Natural killer cell (primary cell): ENCODE measurements at regions not wholly inside any gene's neighbourhood (a gene's known extent, or its start where the extent isn't known, plus 50 kb on each side); places are given as distances from the start of the nearest gene placed in this dataset.

Source experiments
- ATAC-seq, 3 donors: fragments of 150-1000 bp in 2 of 3; fragments of 200-7000 bp in 1 of 3; cut with Tn5 transposase; 1 replicate in 1 of 3; 2 replicates in 2 of 3; pipeline ENCODE4 v1.10.0; 2021; ENCODE audit warnings: mild to moderate bottlenecking in 2 of 3, moderate library complexity in 2 of 3
- DNase-seq, 2 donors: peaks; one replicate each; pipeline versions ENCODE4 v3.0.0 to v3.0.0-alpha.2; 2013 to 2021; ENCODE audit warnings: mixed read lengths in 1 of 2
- H3K27ac ChIP-seq: one replicate; pipeline ENCODE4 v1.5.1; 2013; ENCODE audit warnings: mild to moderate bottlenecking, low read length
- H3K27me3 ChIP-seq: one replicate; pipeline ENCODE4 v1.6.1; 2013; ENCODE audit warnings: low read length; ENCODE audit not compliant: control insufficient read depth, insufficient read depth
- H3K36me3 ChIP-seq: one replicate; pipeline ENCODE4 v1.6.1; 2013; ENCODE audit warnings: low read length; ENCODE audit not compliant: control insufficient read depth, insufficient read depth
- H3K4me1 ChIP-seq: one replicate; pipeline ENCODE4 v1.6.1; 2013; ENCODE audit warnings: low read length; ENCODE audit not compliant: control insufficient read depth, insufficient read depth
- H3K4me3 ChIP-seq: one replicate; pipeline ENCODE4 v1.5.1; 2013; ENCODE audit warnings: low read length
- H3K9me3 ChIP-seq: one replicate; pipeline ENCODE4 v1.6.1; 2013; ENCODE audit warnings: low read length; ENCODE audit not compliant: control insufficient read depth, insufficient read depth
- H3K27ac Mint-ChIP-seq, 2 donors: one replicate each; pipeline ENCODE4 v1.8.0; 2022; ENCODE audit warnings: mild to moderate bottlenecking in 2 of 2, mixed read lengths in 2 of 2, moderate library complexity in 1 of 2
- H3K27me3 Mint-ChIP-seq, 2 donors: one replicate each; pipeline ENCODE4 v1.8.0; 2022; ENCODE audit warnings: low read depth in 2 of 2, mixed read lengths in 2 of 2
- H3K36me3 Mint-ChIP-seq: one replicate; pipeline ENCODE4 v1.8.0; 2022; ENCODE audit warnings: mixed read lengths
- H3K4me1 Mint-ChIP-seq, 2 donors: one replicate each; pipeline ENCODE4 v1.8.0; 2022; ENCODE audit warnings: mixed read lengths in 2 of 2
- H3K4me3 Mint-ChIP-seq: one replicate; pipeline ENCODE4 v1.8.0; 2022; ENCODE audit warnings: mild to moderate bottlenecking, moderate library complexity, mixed read lengths
- H3K9me3 Mint-ChIP-seq, 2 donors: one replicate each; pipeline ENCODE4 v1.8.0; 2022; ENCODE audit warnings: mixed read lengths in 2 of 2
- CTCF ChIP-seq: fragments of 200-600 bp; IDR thresholded peaks from one replicate; pipeline ENCODE4 v1.8.0; 2022; ENCODE audit warnings: antibody characterized with exemption
- WGBS: methylation state at CpG from one replicate; pipeline ENCODE4 v1.1.7; 2013; ENCODE audit warnings: missing lambda C conversion rate; ENCODE audit not compliant: insufficient coverage; 5-methylcytosine and 5-hydroxymethylcytosine counted together
- intact Hi-C: fragments of 100-400 bp; cut with micrococcal nuclease; formaldehyde crosslinking; loops from one replicate; pipeline ENCODE4 v1.14.2; 2022

GRCh38 chr17:37801171-37801570 is 56.3 kb upstream of the HNF1B start:
- Histone ChIP-seq H3K36me3 (no peaks in the 10 kb centered on the region), H3K27ac (no peak overlapping the region), H3K4me3 (no peak overlapping the region), H3K4me1 (no peaks in the 10 kb centered on the region), H3K9me3 (no peaks in the 10 kb centered on the region), H3K27me3 (no peaks in the 10 kb centered on the region)
- no peak for TF ChIP-seq CTCF
- 56% methylated on average over 3 of the region's 5 CpGs for WGBS
- Mint-ChIP-seq H3K4me3 (no peak overlapping the region), H3K36me3 (no peaks in the 10 kb centered on the region), H3K27me3 (peaks cover 2 to 14% of the 10 kb centered on the region in 2 donors), H3K27ac (no peak overlapping the region), H3K9me3 (no peaks in the 10 kb centered on the region), H3K4me1 (no peaks in the 10 kb centered on the region)
- intact Hi-C loops, result no loop called here
- DNase-seq (no peak), ATAC-seq (no peak)

GRCh38 chr17:37797206-37797605 is 52.3 kb upstream of the HNF1B start:
- Histone ChIP-seq H3K4me3 (no peak overlapping the region), H3K9me3 (no peaks in the 10 kb centered on the region), H3K36me3 (no peaks in the 10 kb centered on the region), H3K27ac (no peak overlapping the region), H3K4me1 (no peaks in the 10 kb centered on the region), H3K27me3 (no peaks in the 10 kb centered on the region)
- intact Hi-C loops, result no loop called here
- H3K27ac Mint-ChIP-seq, result no peak overlapping the region
- TF ChIP-seq CTCF, result no peak
- no peaks in the 10 kb centered on the region for H3K9me3 Mint-ChIP-seq
- peaks cover 9 to 24% of the 10 kb centered on the region in 2 donors for H3K27me3 Mint-ChIP-seq
- no peaks in the 10 kb centered on the region for H3K36me3 Mint-ChIP-seq
- no peak overlapping the region for H3K4me3 Mint-ChIP-seq
- no peak for DNase-seq
- H3K4me1 Mint-ChIP-seq, result no peaks in the 10 kb centered on the region
- ATAC-seq, result no peak

GRCh38 chr17:37796076-37796475 is 51.2 kb upstream of the HNF1B start:
- WGBS, result 92% methylated on average over 8 of the region's 8 CpGs
- H3K27me3 Mint-ChIP-seq, result peaks cover 12 to 21% of the 10 kb centered on the region in 2 donors
- no peaks in the 10 kb centered on the region for H3K4me1 ChIP-seq
- H3K27ac Mint-ChIP-seq, result no peak overlapping the region
- no peak overlapping the region for H3K4me3 Mint-ChIP-seq
- intact Hi-C loops, result no loop called here
- no peak overlapping the region for H3K27ac ChIP-seq
- H3K9me3 Mint-ChIP-seq, result no peaks in the 10 kb centered on the region
- H3K36me3 Mint-ChIP-seq, result no peaks in the 10 kb centered on the region
- no peak overlapping the region for H3K4me3 ChIP-seq
- H3K36me3 ChIP-seq, result no peaks in the 10 kb centered on the region
- no peaks in the 10 kb centered on the region for H3K27me3 ChIP-seq
- ATAC-seq (no peak), DNase-seq (no peak)
- H3K9me3 ChIP-seq, result no peaks in the 10 kb centered on the region
- no peak for TF ChIP-seq CTCF
- H3K4me1 Mint-ChIP-seq, result no peaks in the 10 kb centered on the region
